A673 (cell line): ENCODE measurements at regions not wholly inside any gene's neighbourhood (a gene's known extent, or its start where the extent isn't known, plus 50 kb on each side); places are given as distances from the start of the nearest gene placed in this dataset.

ENCODE experiments used
- CTCF ChIP-seq: fragments of 300-800, 200-600 bp; sonication (generic); conservative IDR thresholded peaks from 2 replicates; pipeline ENCODE4 v1.5.1; 2017; ENCODE audit warnings: low read depth, mild to moderate bottlenecking, antibody characterized with exemption, low read length, moderate library complexity, mixed read lengths
- EZH2 ChIP-seq: fragments of 200-600 bp; sonication (generic); IDR thresholded peaks from 2 replicates; pipeline ENCODE4 v1.6.1; 2017; ENCODE audit warnings: borderline replicate concordance, low read depth, mild to moderate bottlenecking, mixed read lengths, antibody characterized with exemption, low read length; ENCODE audit not compliant: poor library complexity, severe bottlenecking

GRCh38 chr2:167856190-167856589, 391.2 kb downstream of the STK39 start:
- no peak for TF ChIP-seq CTCF
- TF ChIP-seq EZH2: no peak
